ENCODE measurements at regions not wholly inside any gene's neighbourhood (a gene's known extent, or its start where the extent isn't known, plus 50 kb on each side); places are given as distances from the start of the nearest gene placed in this dataset.
A peak's percentile ranks its signal among the peaks of the same experiment; 100 is the strongest.

- ChIA-PET POLR2A (no interaction called here), CTCF (interaction anchor here (1.3 kb wide), 1 partner anchor 14 kb away, joined by 4 read pairs; no protein-coding TSS in a partner anchor)
- Mint-ChIP-seq H3K9me3 (no peaks in the 10 kb centered on the region), H3K27ac (no peak overlapping the region), H3K4me3 (no peak overlapping the region), H3K4me1 (no peaks in the 10 kb centered on the region), H3K36me3 (ENCODE audit: low read depth) (no peaks in the 10 kb centered on the region), H3K27me3 (peaks cover 8% of the 10 kb centered on the region)
- no peak for DNase-seq
Measured at GRCh38 chr4:140267576-140267975, 105.9 kb upstream of the SCOC start.

- Mint-ChIP-seq H3K9me3 (no peaks in the 10 kb centered on the region), H3K4me3 (no peak overlapping the region), H3K27ac (no peak overlapping the region), H3K4me1 (no peaks in the 10 kb centered on the region), H3K27me3 (peaks cover 3% of the 10 kb centered on the region), H3K36me3 (ENCODE audit: low read depth) (no peaks in the 10 kb centered on the region)
- ChIA-PET CTCF (interaction anchor here (1.3 kb wide), 1 partner anchor 14 kb away, joined by 4 read pairs; no protein-coding TSS in a partner anchor), POLR2A (interaction anchor here (0.6 kb wide), 1 partner anchor 119 kb away, joined by 3 read pairs; no protein-coding TSS in a partner anchor)
- DNase-seq = no peak
Measured at GRCh38 chr4:140266958-140267568, 106.4 kb upstream of the SCOC start.

DNA sequence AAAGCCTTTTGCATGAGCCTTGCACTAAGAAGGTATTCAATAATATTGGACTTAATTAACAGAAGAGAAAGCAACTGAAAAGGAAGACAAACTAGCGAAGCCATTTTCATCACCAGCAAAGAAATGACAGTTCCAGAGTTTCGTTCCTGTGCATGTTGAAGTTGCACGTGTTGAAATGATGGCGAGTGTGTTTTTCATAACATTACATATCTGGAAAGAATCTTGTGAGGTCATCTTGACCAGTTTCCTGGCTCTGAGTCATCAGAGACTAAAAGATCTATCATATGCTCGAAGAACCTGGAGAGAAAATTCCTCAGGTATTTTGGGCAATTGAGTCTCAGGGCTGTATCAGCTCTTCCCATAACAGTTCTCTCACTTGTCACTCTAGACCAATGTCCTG lies 106.2 kb upstream of the MAML3 start:
- H3K4me1 Mint-ChIP-seq = peaks cover 7% of the 10 kb centered on the region
- no peak overlapping the region for H3K4me3 Mint-ChIP-seq
- no peak overlapping the region for H3K27ac Mint-ChIP-seq
- H3K27me3 Mint-ChIP-seq = peaks cover 10% of the 10 kb centered on the region
- POLR2A ChIA-PET = interaction anchor here (0.6 kb wide), 1 partner anchor 692 kb away, joined by 6 read pairs; no protein-coding TSS in a partner anchor
- H3K9me3 Mint-ChIP-seq = no peaks in the 10 kb centered on the region
- H3K36me3 Mint-ChIP-seq (ENCODE audit: low read depth) = no peaks in the 10 kb centered on the region
- DNase-seq = no peak
- CTCF ChIA-PET = no interaction called here

DNA sequence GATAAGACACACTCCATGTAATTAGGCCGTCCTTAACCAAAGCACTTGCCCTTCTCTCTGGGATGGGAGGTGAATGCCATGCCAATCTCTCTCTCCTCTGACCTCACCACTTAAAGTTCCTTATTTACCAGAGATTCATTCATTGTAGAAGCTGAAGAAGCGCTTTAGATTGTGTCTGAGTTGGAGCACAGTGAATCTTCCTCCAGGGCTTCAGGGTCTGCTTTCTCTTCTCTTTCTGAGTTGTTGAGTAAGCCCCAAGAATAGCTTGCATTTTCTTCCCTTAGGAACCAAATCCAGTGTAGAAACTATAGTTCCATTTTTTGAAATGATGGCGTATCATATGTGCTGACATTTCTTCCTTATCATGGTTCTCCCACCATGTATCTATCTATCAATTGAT lies 104.5 kb upstream of the MAML3 start:
- H3K9me3 Mint-ChIP-seq = no peaks in the 10 kb centered on the region
- CTCF ChIA-PET = interaction anchor here (0.7 to 1.3 kb wide), 4 partner anchors 11 to 246 kb away, joined by 3 to 4 read pairs (median 3); no protein-coding TSS in a partner anchor

GRCh38 chr4:140257461-140258305 lies 103.7 kb upstream of the MAML3 start:
- no peaks in the 10 kb centered on the region for H3K9me3 Mint-ChIP-seq
- H3K4me3 Mint-ChIP-seq = no peak overlapping the region
- H3K36me3 Mint-ChIP-seq (ENCODE audit: low read depth) = no peaks in the 10 kb centered on the region
- no peak for DNase-seq
- peaks cover 10% of the 10 kb centered on the region for H3K4me1 Mint-ChIP-seq
- ChIA-PET CTCF (interaction anchor here (0.5 to 1.2 kb wide), 4 partner anchors 12 to 399 kb away, joined by 3 to 4 read pairs (median 3); no protein-coding TSS in a partner anchor), POLR2A (interaction anchor here (0.5 kb wide), 1 partner anchor 559 kb away, joined by 5 read pairs; no protein-coding TSS in a partner anchor)
- H3K27me3 Mint-ChIP-seq = peaks cover 15% of the 10 kb centered on the region
- no peak overlapping the region for H3K27ac Mint-ChIP-seq

More for the DNA sequence above, 104.5 kb upstream of the MAML3 start:
- Mint-ChIP-seq H3K4me1 (peaks cover 8% of the 10 kb centered on the region), H3K27ac (no peak overlapping the region), H3K36me3 (ENCODE audit: low read depth) (no peaks in the 10 kb centered on the region), H3K27me3 (peaks cover 14% of the 10 kb centered on the region), H3K4me3 (no peak overlapping the region)
- DNase-seq = no peak
- POLR2A ChIA-PET = no interaction called here

DNA sequence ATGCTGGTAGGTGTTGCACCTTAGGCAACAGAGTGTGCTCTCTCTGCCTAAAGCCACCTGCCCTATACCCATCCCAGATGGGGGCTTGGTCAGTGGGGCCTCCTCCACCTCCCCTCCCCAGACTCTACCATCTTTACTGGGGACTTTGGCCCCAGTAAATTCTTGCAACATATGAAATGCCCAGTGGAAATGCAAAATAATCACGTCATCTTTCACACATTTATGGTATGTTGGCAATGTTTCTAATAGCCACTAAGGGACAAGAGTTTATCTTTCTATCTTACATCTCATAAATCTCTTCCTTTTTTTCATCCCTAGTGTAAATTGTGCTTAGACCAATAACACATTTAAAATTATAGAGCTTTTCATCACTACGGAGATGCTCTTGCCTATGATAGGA lies 103.0 kb upstream of the MAML3 start:
- ChIA-PET POLR2A (interaction anchor here (0.5 kb wide), 1 partner anchor 559 kb away, joined by 5 read pairs; no protein-coding TSS in a partner anchor), CTCF (interaction anchor here (0.5 to 1.2 kb wide), 2 partner anchors 99 to 398 kb away, joined by 3 read pairs; no protein-coding TSS in a partner anchor)
- H3K27ac Mint-ChIP-seq = no peak overlapping the region
- H3K4me1 Mint-ChIP-seq = peaks cover 13% of the 10 kb centered on the region
- H3K4me3 Mint-ChIP-seq = no peak overlapping the region
- no peaks in the 10 kb centered on the region for H3K36me3 Mint-ChIP-seq (ENCODE audit: low read depth)
- no peaks in the 10 kb centered on the region for H3K9me3 Mint-ChIP-seq
- DNase-seq = no peak
- H3K27me3 Mint-ChIP-seq = peaks cover 18% of the 10 kb centered on the region

GRCh38 chr4:140256335-140256734 lies 102.4 kb upstream of the MAML3 start:
- ChIA-PET CTCF (no interaction called here), POLR2A (no interaction called here)
- Mint-ChIP-seq H3K4me3 (no peak overlapping the region), H3K9me3 (no peaks in the 10 kb centered on the region), H3K36me3 (ENCODE audit: low read depth) (no peaks in the 10 kb centered on the region), H3K27me3 (peaks cover 14% of the 10 kb centered on the region), H3K4me1 (peaks cover 17% of the 10 kb centered on the region), H3K27ac (no peak overlapping the region)
- no peak for DNase-seq

- no peak overlapping the region for H3K27ac Mint-ChIP-seq
- DNase-seq = no peak
- H3K27me3 Mint-ChIP-seq = peaks cover 10% of the 10 kb centered on the region
- ChIA-PET POLR2A (no interaction called here), CTCF (interaction anchor here (0.9 kb wide), 1 partner anchor 14 kb away, joined by 3 read pairs; no protein-coding TSS in a partner anchor)
- no peaks in the 10 kb centered on the region for H3K36me3 Mint-ChIP-seq (ENCODE audit: low read depth)
- peaks cover 19% of the 10 kb centered on the region for H3K4me1 Mint-ChIP-seq
- H3K4me3 Mint-ChIP-seq = no peak overlapping the region
- H3K9me3 Mint-ChIP-seq = no peaks in the 10 kb centered on the region
Measured at GRCh38 chr4:140255927-140256326, 101.9 kb upstream of the MAML3 start.

- peaks cover 22% of the 10 kb centered on the region for H3K4me1 Mint-ChIP-seq
- no peak overlapping the region for H3K27ac Mint-ChIP-seq
- no peak for DNase-seq
- H3K36me3 Mint-ChIP-seq (ENCODE audit: low read depth) = no peaks in the 10 kb centered on the region
- ChIA-PET POLR2A (no interaction called here), CTCF (interaction anchor here (0.9 kb wide), 1 partner anchor 14 kb away, joined by 3 read pairs; no protein-coding TSS in a partner anchor)
- no peaks in the 10 kb centered on the region for H3K9me3 Mint-ChIP-seq
- peaks cover 8% of the 10 kb centered on the region for H3K27me3 Mint-ChIP-seq
- no peak overlapping the region for H3K4me3 Mint-ChIP-seq
Measured at GRCh38 chr4:140255467-140255866, 101.5 kb upstream of the MAML3 start.

GRCh38 chr4:140254651-140255299 lies 100.8 kb upstream of the MAML3 start:
- H3K27ac Mint-ChIP-seq = no peak overlapping the region

GRCh38 chr4:140253556-140254027 lies 99.6 kb upstream of the MAML3 start:
- no peaks in the 10 kb centered on the region for H3K36me3 Mint-ChIP-seq (ENCODE audit: low read depth)
- POLR2A ChIA-PET = no interaction called here
- H3K4me3 Mint-ChIP-seq = peak overlapping the region; percentile 68
- CTCF ChIA-PET = interaction anchor here (0.6 to 3.0 kb wide), 18 partner anchors 9 to 468 kb away, joined by 3 to 23 read pairs (median 4); partner anchors contain the start of genes MAML3 and SCOC
- peaks cover 8% of the 10 kb centered on the region for H3K27me3 Mint-ChIP-seq
- DNase-seq = no peak
- H3K27ac Mint-ChIP-seq = peak overlapping the region; percentile 68
- no peaks in the 10 kb centered on the region for H3K9me3 Mint-ChIP-seq
- H3K4me1 Mint-ChIP-seq = peaks cover 31% of the 10 kb centered on the region

More at GRCh38 chr4:140254651-140255299, 100.8 kb upstream of the MAML3 start:
- H3K4me3 Mint-ChIP-seq = no peak overlapping the region
- peaks cover 26% of the 10 kb centered on the region for H3K4me1 Mint-ChIP-seq
- ChIA-PET POLR2A (no interaction called here), CTCF (interaction anchor here (0.6 to 3.0 kb wide), 7 partner anchors 10 to 702 kb away, joined by 3 to 11 read pairs (median 5); partner anchors contain the start of gene MAML3)
- no peaks in the 10 kb centered on the region for H3K9me3 Mint-ChIP-seq
- no peaks in the 10 kb centered on the region for H3K36me3 Mint-ChIP-seq (ENCODE audit: low read depth)
- H3K27me3 Mint-ChIP-seq = peaks cover 8% of the 10 kb centered on the region
- DNase-seq = no peak

Data from activated CD4-positive, alpha-beta T cell treated with anti-CD3 and anti-CD28 coated beads, Interleukin-2, amount 10 ng/mL, durations not matched to agents 7 days and 5 days (primary cell).